NCI-H2196 (cell line): ENCODE measurements at regions not wholly inside any gene's neighbourhood (a gene's known extent, or its start where the extent isn't known, plus 50 kb on each side); places are given as distances from the start of the nearest gene placed in this dataset.
"Not testable (repeated sequence)": the region's sequence is repeated elsewhere in the genome, so short reads cannot be mapped to it uniquely, and the experiment has no call there.

ENCODE experiments used
- DNase-seq: peaks from one replicate; lab custom pipeline; 2025; ENCODE audit not compliant: unreplicated experiment; lab: John Stamatoyannopoulos, UW

DNA sequence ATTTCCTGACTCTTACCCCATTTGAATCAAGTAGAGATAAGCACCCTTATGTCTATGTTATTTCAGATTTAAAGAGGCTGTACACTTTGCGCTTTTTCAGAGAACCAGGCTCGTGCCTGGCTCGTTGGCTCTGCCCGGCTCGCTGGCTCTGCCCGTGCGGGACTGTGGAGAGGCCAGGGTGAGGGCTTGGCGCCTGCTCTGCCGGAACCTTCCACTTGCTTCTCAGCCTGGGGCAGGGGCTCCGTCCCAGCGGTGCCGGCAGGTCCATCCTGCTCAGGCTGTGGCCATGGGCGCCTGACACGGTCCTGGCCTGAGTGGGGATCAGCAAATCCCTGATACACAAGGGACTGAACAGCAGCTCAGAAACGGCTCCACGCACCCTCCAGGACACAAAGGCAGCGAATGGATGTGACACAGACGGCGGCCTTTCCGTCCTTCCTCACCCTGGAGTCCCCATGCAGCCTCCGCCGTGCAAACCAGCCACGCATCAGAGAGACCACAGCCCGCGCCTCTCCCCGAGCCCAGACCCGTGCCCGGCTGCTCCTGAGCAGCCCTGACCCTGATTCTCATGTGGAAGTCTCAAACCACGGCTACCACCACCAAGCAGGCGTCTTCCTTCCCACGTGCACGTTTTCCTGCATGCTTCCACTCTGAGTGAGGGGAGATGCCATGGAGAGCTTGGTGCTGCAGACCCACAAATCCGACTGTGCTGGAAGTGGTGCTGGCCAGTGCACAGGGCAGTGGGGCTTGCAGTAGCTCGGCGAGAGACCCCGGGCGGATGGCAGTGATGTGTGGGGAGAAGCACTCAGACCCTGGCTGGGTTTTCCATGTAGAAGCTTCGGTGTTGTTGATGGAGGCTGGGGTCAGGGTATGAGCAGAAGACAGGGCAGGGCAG is 233.9 kb downstream of the ERMARD start:
- no peak for DNase-seq

GRCh38 chr6:169984181-169985120 is 233.0 kb downstream of the ERMARD start:
- no peak for DNase-seq

DNA sequence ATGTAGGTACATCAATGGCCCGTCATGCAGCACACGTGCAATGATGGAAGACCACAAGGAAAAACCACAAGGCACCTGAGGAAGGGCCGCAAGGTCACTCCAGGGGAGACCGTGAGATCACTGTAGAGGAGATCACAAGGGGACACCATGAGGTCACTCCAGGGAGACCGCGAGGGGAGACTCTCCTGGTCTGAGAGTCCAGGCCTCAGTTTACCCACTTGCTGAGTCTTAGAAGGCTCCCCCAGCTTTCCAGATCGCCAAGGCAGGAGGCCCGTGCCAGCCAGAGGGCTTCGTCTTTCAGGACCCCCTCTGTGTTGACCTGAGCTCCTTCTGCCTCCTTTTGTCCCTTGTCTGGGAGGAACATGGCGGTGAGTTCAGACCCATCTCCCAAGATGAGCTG is 232.2 kb downstream of the ERMARD start:
- no peak for DNase-seq

- no peak for DNase-seq
Observed at GRCh38 chr6:169982461-169983386, 231.3 kb downstream of the ERMARD start.

DNA sequence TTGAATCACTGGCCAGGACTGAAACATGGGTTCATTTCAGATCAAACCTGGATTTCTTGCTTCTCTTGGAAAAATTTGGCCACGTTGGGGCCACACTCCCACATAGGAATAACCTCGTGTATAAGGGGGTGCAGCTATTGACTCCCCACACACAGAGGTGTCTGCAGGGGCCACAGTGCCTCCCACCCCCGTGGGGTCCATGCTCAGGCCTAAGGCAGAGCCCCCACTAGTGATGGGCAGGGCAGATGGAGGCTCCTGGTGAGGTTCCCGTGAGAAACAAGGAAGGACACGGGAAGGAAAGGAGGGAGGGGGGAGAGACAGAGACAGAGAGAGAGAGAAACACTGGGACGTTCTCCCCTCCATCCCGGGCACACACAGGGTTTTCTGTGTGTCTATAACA is 230.5 kb downstream of the ERMARD start:
- DNase-seq, result no peak

DNA sequence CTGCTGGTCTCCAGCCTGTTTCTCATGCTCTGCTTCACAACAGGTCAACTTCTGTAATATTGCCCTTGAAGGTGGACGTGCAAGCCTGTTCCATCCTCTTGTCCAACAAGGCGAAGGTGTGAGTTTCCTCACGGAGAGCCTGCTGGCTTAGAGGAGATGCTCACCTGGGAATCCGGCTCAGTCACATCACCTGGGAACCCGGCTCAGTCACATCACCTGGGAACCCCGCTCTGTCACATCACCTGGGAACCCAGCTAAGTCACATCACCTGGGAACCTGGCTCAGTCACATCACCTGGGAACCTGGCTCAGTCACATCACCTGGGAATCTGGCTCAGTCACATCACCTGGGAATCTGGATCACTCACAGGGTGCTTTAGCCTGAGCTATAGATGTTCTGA is 230.1 kb downstream of the ERMARD start:
- DNase-seq, result no peak

DNA sequence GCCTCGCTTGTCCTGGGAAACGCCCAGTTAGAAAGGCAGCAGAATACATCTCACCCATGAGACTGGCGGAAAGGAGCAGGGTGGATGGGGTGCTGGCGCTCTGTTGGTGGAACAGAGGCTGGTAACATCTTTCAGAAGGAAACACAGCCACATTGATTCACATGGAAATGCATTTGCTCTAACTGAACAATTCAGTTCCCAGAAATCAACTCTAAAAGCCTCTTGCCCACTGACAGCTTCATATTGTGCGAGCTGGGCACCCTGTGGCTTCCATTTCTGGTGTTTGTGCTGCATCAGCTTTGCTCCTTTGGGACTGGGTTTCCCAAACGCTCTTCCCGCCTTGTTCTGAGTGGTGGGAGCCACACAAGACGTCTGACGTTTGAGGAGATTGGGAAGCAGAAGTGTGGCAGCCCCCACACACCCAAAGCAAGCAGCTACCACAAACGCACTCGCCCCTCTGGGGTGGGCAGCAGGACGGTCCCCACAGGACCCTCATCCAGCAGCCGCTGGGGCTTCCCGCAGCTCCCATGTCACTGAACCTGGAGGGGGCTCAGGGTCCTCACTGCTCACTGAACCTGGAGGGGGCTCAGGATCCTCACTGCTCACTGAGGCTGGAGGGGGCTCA is 229.5 kb downstream of the ERMARD start:
- no peak for DNase-seq

GRCh38 chr6:169979873-169980432 is 228.5 kb downstream of the ERMARD start:
- DNase-seq, result no peak

- DNase-seq, result no peak
Observed at GRCh38 chr6:169978615-169979161, 227.3 kb downstream of the ERMARD start.

DNA sequence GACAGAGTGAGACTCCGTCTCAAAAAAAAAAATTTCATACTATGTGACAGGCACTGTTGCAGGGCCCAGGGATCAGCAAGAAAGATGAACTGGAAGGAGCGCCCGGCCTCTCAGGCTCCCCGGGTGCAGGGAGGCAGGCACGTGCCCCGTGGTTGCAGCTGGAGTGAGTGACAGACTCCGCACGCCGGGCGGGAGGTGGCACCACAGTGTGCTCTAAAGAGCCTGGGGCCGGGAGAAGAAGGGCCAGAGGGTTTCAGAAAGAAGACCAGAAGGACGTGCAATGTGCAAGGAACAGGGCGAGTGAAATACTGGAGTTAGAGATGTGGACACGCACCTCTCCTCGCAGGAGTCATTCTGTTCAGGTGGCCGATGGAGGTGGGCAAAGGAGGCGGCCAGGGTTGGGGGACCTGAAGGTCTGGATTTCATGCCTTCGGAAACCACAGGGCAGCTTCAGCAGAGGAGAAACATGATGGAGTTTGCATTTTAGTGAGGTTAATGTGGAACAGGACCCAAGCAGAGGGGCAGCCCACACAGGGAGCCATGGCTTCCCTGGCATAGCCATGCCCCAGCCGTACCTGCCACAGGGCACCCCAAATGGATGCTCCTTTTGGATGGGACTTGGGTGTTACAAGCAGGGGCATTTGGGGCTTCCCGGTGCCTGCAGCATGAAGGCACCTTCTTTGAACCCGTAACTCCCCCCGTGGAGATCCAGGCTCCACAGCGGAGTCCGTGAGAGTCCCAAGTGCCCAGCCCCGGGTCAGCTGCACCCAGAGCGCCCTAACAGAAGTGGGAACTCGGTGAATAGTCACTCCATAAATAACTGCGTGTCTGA is 226.2 kb downstream of the ERMARD start:
- DNase-seq, result no peak

DNA sequence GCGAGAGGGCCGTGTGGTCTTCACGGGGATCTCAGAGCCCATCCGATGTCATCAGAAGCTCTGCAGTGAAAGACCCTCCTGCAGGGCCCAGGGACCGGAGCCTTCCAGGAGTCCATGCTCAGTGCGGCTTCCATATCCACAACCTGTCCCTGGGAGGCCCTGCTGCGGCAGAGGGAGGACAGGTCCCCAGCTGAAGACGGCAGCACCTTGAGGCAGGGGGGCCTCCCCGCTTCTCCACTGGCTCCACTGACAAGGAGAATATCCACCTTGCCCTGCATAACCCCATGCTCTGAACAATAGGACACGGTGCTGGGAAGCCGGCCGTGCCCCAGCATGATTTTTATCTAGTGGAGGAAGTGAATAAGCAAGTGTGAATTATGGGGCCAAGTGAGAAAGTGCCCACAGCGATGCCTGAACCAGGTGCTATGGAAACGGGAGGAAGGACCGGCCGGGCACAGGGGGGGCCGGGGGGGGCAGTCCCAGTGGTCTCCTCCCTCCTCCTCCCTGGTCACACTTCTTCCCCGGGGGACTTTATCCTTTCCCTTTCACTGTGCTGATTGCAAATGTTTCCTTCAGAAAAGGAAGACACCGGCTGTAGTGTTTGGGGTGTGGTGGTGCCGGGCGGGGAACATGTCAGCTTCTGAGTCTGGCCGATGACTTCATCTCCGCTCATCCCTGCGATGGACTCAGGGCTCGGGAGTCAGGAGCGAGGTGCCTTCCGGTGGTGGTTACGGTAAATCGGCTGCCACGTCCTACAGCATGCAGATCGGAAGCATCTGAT is 225.1 kb downstream of the ERMARD start:
- DNase-seq, result no peak

- no peak for DNase-seq
Observed at GRCh38 chr6:169975701-169976100, 224.3 kb downstream of the ERMARD start.

- DNase-seq, result no peak
Observed at GRCh38 chr6:169975286-169975685, 223.9 kb downstream of the ERMARD start.

GRCh38 chr6:169974663-169975062 is 223.2 kb downstream of the ERMARD start:
- no peak for DNase-seq

DNA sequence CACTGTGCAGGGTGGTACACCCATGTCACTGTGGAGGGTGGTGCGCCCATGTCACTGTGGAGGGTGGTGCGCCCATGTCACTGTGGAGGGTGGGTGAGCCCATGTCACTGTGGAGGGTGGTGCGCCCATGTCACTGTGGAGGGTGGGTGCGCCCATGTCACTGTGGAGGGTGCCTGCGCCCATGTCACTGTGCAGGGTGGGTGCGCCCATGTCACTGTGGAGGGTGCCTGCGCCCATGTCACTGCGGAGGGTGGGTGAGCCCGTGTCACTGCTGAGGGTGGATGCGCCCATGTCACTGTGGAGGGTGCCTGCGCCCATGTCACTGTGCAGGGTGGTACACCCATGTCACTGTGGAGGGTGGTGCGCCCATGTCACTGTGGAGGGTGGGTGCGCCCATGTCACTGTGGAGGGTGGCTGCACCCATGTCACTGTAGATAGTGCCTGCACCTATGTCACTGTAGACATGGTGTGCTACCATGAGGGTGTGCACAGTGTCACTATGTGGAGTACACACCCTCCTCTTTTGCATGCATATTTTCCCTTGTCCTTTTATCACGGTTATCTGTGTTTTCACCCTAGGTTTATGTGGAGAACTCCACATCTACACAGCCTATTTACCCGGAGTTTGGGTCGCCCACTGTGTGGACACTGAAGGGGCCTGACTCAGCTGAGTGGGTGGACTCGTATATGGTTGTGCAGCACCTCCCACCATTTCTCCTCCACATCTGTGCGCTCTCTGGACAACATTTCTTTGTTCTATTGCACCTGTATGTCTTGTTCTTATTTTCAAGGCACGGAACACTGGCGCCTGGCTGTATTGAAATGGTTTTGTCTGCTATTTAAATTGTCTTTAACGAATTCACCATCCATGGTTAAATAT is 222.4 kb downstream of the ERMARD start:
- DNase-seq, result not testable (repeated sequence)

DNA sequence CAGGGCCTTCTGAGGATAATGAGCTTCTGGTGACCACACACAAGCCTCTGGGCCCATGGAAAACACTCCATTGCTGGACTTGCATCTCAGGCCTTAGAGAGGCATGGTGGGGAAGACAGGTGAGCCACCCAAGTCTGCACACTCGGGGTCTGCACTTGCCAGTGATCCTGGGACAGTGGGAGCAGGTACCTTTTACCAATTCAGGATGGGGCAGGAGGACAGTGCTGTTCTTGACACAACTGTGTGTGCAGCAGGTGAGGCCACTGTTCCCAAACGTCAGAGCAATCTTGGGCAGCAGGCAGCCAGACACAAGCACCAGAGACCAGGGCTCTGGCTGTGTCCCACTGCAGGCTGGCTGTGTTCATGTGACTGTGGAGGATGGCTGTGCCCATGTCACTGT is 221.3 kb downstream of the ERMARD start:
- DNase-seq, result no peak

DNA sequence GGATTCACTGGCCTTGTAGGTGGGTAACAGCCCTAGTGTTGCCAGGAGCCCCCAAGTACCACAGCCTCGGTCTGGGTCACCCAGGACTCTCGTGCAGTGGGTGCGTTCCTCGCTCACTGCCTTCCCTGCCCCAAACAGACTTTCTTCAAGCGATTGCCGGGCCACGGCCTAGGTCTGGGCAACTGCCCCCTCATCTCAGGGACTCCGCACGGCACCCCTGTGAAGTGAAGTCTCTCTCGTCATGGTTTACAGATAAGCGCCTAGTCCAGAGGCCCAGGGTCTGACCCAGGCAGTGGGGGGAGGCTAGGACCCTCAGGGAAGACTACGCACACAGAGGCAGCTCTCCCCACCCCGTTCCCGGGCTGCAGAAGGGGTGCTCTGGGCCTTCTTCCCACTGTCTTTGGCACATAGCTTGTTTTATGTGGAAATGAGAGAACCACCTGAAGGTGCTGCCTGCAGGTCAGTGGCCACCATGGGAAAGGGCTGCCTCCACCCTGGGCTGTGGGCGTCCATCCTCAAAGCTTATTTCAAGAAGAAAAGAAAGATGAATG is 220.8 kb downstream of the ERMARD start:
- DNase-seq, result no peak
